CD14-positive monocyte (primary cell): ENCODE measurements at regions not wholly inside any gene's neighbourhood (a gene's known extent, or its start where the extent isn't known, plus 50 kb on each side); places are given as distances from the start of the nearest gene placed in this dataset.

Source experiments
- DNase-seq, 3 donors: peaks; one replicate each; pipeline ENCODE4 v3.0.0-alpha.2; 2011 to 2022
- H2AFZ ChIP-seq: 2 replicates; pipeline ENCODE4 v1.6.0; 2012; ENCODE audit warnings: mild to moderate bottlenecking, low read depth, low read length, inconsistent platforms; ENCODE audit not compliant: insufficient read depth, poor library complexity, severe bottlenecking
- H3K27ac ChIP-seq, 2 donors: 1 replicate in 1 of 2; 2 replicates in 1 of 2; pipeline ENCODE4 v1.5.1; 2012 to 2013; ENCODE audit warnings: low read length in 2 of 2, control low read depth in 1 of 2, inconsistent platforms in 1 of 2, low read depth in 1 of 2, mild to moderate bottlenecking in 1 of 2
- H3K27me3 ChIP-seq, 2 donors: one replicate each; pipeline versions ENCODE4 v1.6.0 to v1.6.1; 2011 to 2013; ENCODE audit warnings: low read length in 2 of 2; ENCODE audit not compliant: control insufficient read depth in 2 of 2, insufficient read depth in 2 of 2
- H3K36me3 ChIP-seq, 2 donors: replicated peaks in 1 of 2; 1 replicate in 1 of 2; 2 replicates in 1 of 2; pipeline versions ENCODE4 v1.5.1 to v1.6.1; 2012 to 2013; ENCODE audit warnings: low read length in 2 of 2, control low read depth in 1 of 2, inconsistent platforms in 1 of 2, mild to moderate bottlenecking in 1 of 2; ENCODE audit not compliant: insufficient read depth in 2 of 2, control insufficient read depth in 1 of 2
- H3K4me1 ChIP-seq, 2 donors: 1 replicate in 1 of 2; 2 replicates in 1 of 2; pipeline versions ENCODE4 v1.5.1 to v1.6.1; 2012 to 2013; ENCODE audit warnings: low read length in 2 of 2, control low read depth in 1 of 2, inconsistent platforms in 1 of 2, mild to moderate bottlenecking in 1 of 2, moderate library complexity in 1 of 2; ENCODE audit not compliant: insufficient read depth in 2 of 2, control insufficient read depth in 1 of 2
- H3K4me2 ChIP-seq: replicated peaks from 2 replicates; pipeline ENCODE3; 2012; ENCODE audit warnings: low read length, moderate library complexity, mild to moderate bottlenecking; ENCODE audit not compliant: poor library complexity, severe bottlenecking; ENCODE audit errors: extremely low read depth
- H3K4me3 ChIP-seq, 3 experiments: fragments of 200-600 bp in 1 of 3; sonication (generic) in 1 of 3; replicated peaks in 1 of 3; 1 replicate in 2 of 3; 2 replicates in 1 of 3; pipeline ENCODE4 v1.5.1; 2011 to 2013; ENCODE audit warnings: low read length in 3 of 3, mild to moderate bottlenecking in 3 of 3, control low read depth in 2 of 3, low read depth in 2 of 3, inconsistent platforms in 1 of 3, moderate library complexity in 1 of 3
- H3K79me2 ChIP-seq: 2 replicates; pipeline ENCODE4 v1.6.0; 2012; ENCODE audit warnings: mild to moderate bottlenecking, control low read depth, inconsistent platforms, low read length, moderate library complexity; ENCODE audit not compliant: insufficient read depth
- H3K9ac ChIP-seq: 2 replicates; pipeline ENCODE4 v1.6.0; 2017; ENCODE audit warnings: low read length, mild to moderate bottlenecking; ENCODE audit not compliant: insufficient read depth, poor library complexity, severe bottlenecking
- H3K9me3 ChIP-seq, 2 donors: replicated peaks in 1 of 2; 1 replicate in 1 of 2; 2 replicates in 1 of 2; pipeline versions ENCODE4 v1.5.1 to v1.6.1; 2012 to 2013; ENCODE audit warnings: low read length in 2 of 2, control low read depth in 1 of 2; ENCODE audit not compliant: control insufficient read depth in 1 of 2, insufficient read depth in 1 of 2
- H4K20me1 ChIP-seq: 2 replicates; pipeline ENCODE4 v1.6.0; 2012; ENCODE audit warnings: mild to moderate bottlenecking, low read length, control low read depth, moderate library complexity; ENCODE audit not compliant: insufficient read depth
- H3K27ac Mint-ChIP-seq, 7 donors: one replicate each; pipeline ENCODE4 v1.8.0; 2020; ENCODE audit warnings: mild to moderate bottlenecking in 7 of 7, mixed read lengths in 7 of 7, moderate library complexity in 6 of 7, inconsistent platforms in 2 of 7
- H3K27me3 Mint-ChIP-seq, 3 donors: one replicate each; pipeline ENCODE4 v1.8.0; 2021 to 2022; ENCODE audit warnings: low read depth in 3 of 3, mild to moderate bottlenecking in 3 of 3, mixed read lengths in 3 of 3, moderate library complexity in 3 of 3, inconsistent platforms in 1 of 3
- H3K36me3 Mint-ChIP-seq, 2 donors: one replicate each; pipeline ENCODE4 v1.8.0; 2020; ENCODE audit warnings: mixed read lengths in 2 of 2, inconsistent platforms in 1 of 2, mild to moderate bottlenecking in 1 of 2
- H3K4me1 Mint-ChIP-seq: one replicate; pipeline ENCODE4 v1.8.0; 2020; ENCODE audit warnings: mild to moderate bottlenecking, mixed read lengths
- H3K4me3 Mint-ChIP-seq, 2 donors: one replicate each; pipeline ENCODE4 v1.8.0; 2020; ENCODE audit warnings: mild to moderate bottlenecking in 2 of 2, mixed read lengths in 2 of 2, moderate library complexity in 1 of 2
- H3K9me3 Mint-ChIP-seq, 7 donors: one replicate each; pipeline ENCODE4 v1.8.0; 2020 to 2022; ENCODE audit warnings: mixed read lengths in 7 of 7, mild to moderate bottlenecking in 6 of 7, moderate library complexity in 6 of 7, inconsistent platforms in 2 of 7
- CTCF ChIP-seq: fragments of 200-600 bp; IDR thresholded peaks from one replicate; pipeline ENCODE4 v1.8.0; 2022; ENCODE audit warnings: antibody characterized with exemption, mild to moderate bottlenecking
- WGBS: methylation state at CpG from one replicate; pipeline ENCODE4 v1.1.5; 2013; ENCODE audit warnings: missing lambda C conversion rate; ENCODE audit not compliant: insufficient coverage; 5-methylcytosine and 5-hydroxymethylcytosine counted together
- intact Hi-C, 2 donors: fragments of 100-400 bp; cut with micrococcal nuclease; formaldehyde crosslinking; loops; one replicate each; pipeline versions ENCODE4 v1.15.0 to v1.15.1; 2023

- H3K4me3 ChIP-seq = no peak overlapping the region
- H3K9me3 ChIP-seq = peaks cover 0 to 5% of the 10 kb centered on the region in 2 donors
- H3K79me2 ChIP-seq = no peaks in the 10 kb centered on the region
- Mint-ChIP-seq H3K4me1 (no peaks in the 10 kb centered on the region), H3K4me3 (no peak overlapping the region), H3K27ac (no peak overlapping the region), H3K9me3 (peaks cover 0 to 6% (median 2%) of the 10 kb centered on the region in 7 donors), H3K27me3 (peaks cover 2 to 6% (median 4%) of the 10 kb centered on the region in 3 donors), H3K36me3 (no peaks in the 10 kb centered on the region)
- H3K27me3 ChIP-seq = no peaks in the 10 kb centered on the region
- no peak for DNase-seq
- H4K20me1 ChIP-seq = no peaks in the 10 kb centered on the region
- no peak overlapping the region for H3K4me2 ChIP-seq
- WGBS = 100% methylated on average over 1 of the region's 2 CpGs
- H3K4me1 ChIP-seq = no peaks in the 10 kb centered on the region
- TF ChIP-seq CTCF = no peak
- H2AFZ ChIP-seq = no peak overlapping the region
- H3K36me3 ChIP-seq = no peaks in the 10 kb centered on the region
- H3K9ac ChIP-seq = no peak overlapping the region
- H3K27ac ChIP-seq = no peak overlapping the region
- intact Hi-C loops = no loop called here
These were observed 261.0 kb upstream of the KIF2A start for GRCh38 chr5:62044989-62045388.

DNA sequence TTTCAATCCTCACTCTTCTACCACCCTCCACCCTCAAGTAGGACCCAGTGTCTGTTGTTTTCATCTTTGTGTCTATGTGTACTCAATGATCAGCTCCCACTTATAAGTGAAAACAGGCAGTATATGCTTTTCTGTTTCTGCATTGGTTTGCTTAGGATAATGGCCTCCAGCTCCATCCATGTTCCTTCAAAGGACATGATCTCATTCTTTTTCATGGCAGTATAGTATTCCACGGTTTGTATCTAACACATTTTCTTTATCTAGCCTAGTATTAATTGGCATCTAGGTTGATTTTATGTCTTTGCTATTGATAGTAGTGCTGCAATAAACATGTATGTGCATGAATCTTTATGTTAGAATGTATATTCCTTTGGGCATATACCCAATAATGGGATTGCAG lies 259.8 kb upstream of the KIF2A start:
- peaks cover 0 to 6% (median 2%) of the 10 kb centered on the region in 7 donors for H3K9me3 Mint-ChIP-seq
- H3K4me1 ChIP-seq = no peaks in the 10 kb centered on the region
- no peaks in the 10 kb centered on the region for H3K36me3 Mint-ChIP-seq
- no peaks in the 10 kb centered on the region for H3K4me1 Mint-ChIP-seq
- no peak for TF ChIP-seq CTCF
- H2AFZ ChIP-seq = no peak overlapping the region
- H3K79me2 ChIP-seq = no peaks in the 10 kb centered on the region
- H3K4me2 ChIP-seq = no peak overlapping the region
- no CpG with 5 or more reads among the region's 1 CpG for WGBS
- no peak overlapping the region for H3K4me3 ChIP-seq
- H4K20me1 ChIP-seq = no peaks in the 10 kb centered on the region
- H3K27ac Mint-ChIP-seq = no peak overlapping the region
- no peaks in the 10 kb centered on the region for H3K36me3 ChIP-seq
- peaks cover 0 to 5% of the 10 kb centered on the region in 2 donors for H3K9me3 ChIP-seq
- H3K27me3 ChIP-seq = no peaks in the 10 kb centered on the region
- H3K4me3 Mint-ChIP-seq = no peak overlapping the region
- no peak for DNase-seq
- H3K27me3 Mint-ChIP-seq = peaks cover 0 to 5% (median 2%) of the 10 kb centered on the region in 3 donors
- intact Hi-C loops = no loop called here
- no peak overlapping the region for H3K27ac ChIP-seq
- H3K9ac ChIP-seq = no peak overlapping the region
